ENCODE measurements at regions not wholly inside any gene's neighbourhood (a gene's known extent, or its start where the extent isn't known, plus 50 kb on each side); places are given as distances from the start of the nearest gene placed in this dataset.

DNA sequence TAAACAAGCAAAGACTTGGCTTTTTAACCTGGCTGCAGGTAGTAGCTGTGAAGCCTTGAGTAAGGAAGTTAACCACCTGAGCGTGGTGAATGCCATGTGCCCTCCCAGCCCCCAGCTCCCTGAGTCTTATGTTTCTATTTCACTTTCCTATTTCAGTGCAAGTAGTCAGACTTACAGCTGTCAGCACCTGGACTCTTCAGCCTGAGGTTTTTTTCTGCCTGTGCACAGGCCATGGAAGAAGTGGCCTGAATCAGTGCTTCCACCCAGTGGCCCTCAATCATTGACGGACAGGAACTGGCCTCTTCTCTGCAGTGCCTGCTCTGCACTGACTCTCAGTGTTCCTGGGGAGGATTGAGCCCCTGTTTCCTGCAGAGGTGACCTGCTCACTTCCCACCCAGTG lies 796.4 kb downstream of the MED13L start:
- CTCF ChIA-PET, result no interaction called here
- TF ChIP-seq EP300 (IDR thresholded peaks at IDR 0.05; ENCODE audit: borderline replicate concordance in 1 of 2, low read depth in 1 of 2, low read length in 1 of 2), result no peak
- 0 out of 2 replicates have a peak, but pooled peaks have one; percentile 29 for TF ChIP-seq RAD21 (IDR thresholded peaks at IDR 0.05; ENCODE audit: low read length)
- no peak for TF ChIP-seq SIN3A (IDR thresholded peaks at IDR 0.05; ENCODE audit: borderline replicate concordance, low read depth, low read length)
- TF ChIP-seq, protein P1, sequence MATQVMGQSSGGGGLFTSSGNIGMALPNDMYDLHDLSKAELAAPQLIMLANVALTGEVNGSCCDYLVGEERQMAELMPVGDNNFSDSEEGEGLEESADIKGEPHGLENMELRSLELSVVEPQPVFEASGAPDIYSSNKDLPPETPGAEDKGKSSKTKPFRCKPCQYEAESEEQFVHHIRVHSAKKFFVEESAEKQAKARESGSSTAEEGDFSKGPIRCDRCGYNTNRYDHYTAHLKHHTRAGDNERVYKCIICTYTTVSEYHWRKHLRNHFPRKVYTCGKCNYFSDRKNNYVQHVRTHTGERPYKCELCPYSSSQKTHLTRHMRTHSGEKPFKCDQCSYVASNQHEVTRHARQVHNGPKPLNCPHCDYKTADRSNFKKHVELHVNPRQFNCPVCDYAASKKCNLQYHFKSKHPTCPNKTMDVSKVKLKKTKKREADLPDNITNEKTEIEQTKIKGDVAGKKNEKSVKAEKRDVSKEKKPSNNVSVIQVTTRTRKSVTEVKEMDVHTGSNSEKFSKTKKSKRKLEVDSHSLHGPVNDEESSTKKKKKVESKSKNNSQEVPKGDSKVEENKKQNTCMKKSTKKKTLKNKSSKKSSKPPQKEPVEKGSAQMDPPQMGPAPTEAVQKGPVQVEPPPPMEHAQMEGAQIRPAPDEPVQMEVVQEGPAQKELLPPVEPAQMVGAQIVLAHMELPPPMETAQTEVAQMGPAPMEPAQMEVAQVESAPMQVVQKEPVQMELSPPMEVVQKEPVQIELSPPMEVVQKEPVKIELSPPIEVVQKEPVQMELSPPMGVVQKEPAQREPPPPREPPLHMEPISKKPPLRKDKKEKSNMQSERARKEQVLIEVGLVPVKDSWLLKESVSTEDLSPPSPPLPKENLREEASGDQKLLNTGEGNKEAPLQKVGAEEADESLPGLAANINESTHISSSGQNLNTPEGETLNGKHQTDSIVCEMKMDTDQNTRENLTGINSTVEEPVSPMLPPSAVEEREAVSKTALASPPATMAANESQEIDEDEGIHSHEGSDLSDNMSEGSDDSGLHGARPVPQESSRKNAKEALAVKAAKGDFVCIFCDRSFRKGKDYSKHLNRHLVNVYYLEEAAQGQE (IDR thresholded peaks at IDR 0.05; ENCODE audit: low read depth, low read length), result no peak
- TF ChIP-seq EZH2phosphoT487 (IDR thresholded peaks at IDR 0.05; ENCODE audit: borderline replicate concordance, low read depth), result no peak
- no peak for TF ChIP-seq FOXJ3 (CRISPR knock-in tag; IDR thresholded peaks at IDR 0.05)
- WGBS (ENCODE audit: low lambda C conversion rate), result 89% methylated on average over 2 of the region's 2 CpGs

DNA sequence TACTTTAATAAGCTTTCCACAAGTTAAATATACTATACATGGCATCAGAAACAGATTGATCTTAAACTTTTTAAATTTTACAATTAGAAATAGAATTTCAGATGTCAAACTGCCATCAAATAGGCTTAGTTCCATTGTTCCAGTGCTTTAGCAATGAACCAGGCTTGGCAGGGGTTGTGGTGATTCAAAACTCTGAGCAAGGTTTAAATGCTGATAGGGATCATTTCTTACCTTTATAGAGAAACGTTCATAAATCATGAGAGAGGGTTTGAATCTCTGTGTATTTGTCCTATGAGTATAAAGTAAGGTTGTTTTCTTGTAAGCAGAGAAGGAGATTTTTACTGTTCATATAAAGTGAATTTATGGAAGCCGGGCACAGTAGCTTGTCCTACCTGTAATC lies 794.5 kb upstream of the TBX3 start:
- H4K20me1 ChIP-seq (ENCODE audit: insufficient read depth), result no peaks in the 10 kb centered on the region
- no peaks in the 10 kb centered on the region for H3K9me3 ChIP-seq
- no peak for TF ChIP-seq MEF2A (IDR thresholded peaks at IDR 0.05; ENCODE audit: borderline replicate concordance, low read depth)
- TF ChIP-seq RCOR1 (IDR thresholded peaks at IDR 0.05; ENCODE audit: low read length), result no peak
- TF ChIP-seq SMC3 (IDR thresholded peaks at IDR 0.05; ENCODE audit: low read depth, low read length), result no peak
- TF ChIP-seq FOXM1 (IDR thresholded peaks at IDR 0.05; ENCODE audit: low read depth), result no peak
- no peak for TF ChIP-seq TEAD4 (IDR thresholded peaks at IDR 0.05; ENCODE audit: borderline replicate concordance, insufficient read depth)
- TF ChIP-seq MXI1 (IDR thresholded peaks at IDR 0.05; ENCODE audit: low read depth, low read length), result no peak
- no peak overlapping the region for H3K9ac ChIP-seq
- no peaks in the 10 kb centered on the region for H3K27me3 ChIP-seq (ENCODE audit: insufficient read depth)
- H2AFZ ChIP-seq (ENCODE audit: low read depth), result no peak overlapping the region
- H3K4me3 ChIP-seq (ENCODE audit: low read depth in 2 of 2, low read length in 1 of 2), result no peak overlapping the region
- H3K79me2 ChIP-seq (ENCODE audit: insufficient read depth), result no peaks in the 10 kb centered on the region
- ChIA-PET CTCF (no interaction called here), POLR2A (no interaction called here)
- H3K27ac ChIP-seq (ENCODE audit: low read depth in 2 of 2, low read length in 1 of 2), result no peak overlapping the region
- DNase-seq, result no peak
- no peaks in the 10 kb centered on the region for H3K9me2 ChIP-seq
- H3K36me3 ChIP-seq (replicated peaks in 1 of 2; ENCODE audit: control insufficient read depth in 1 of 2, insufficient read depth in 2 of 2, low read length in 1 of 2), result no peaks in the 10 kb centered on the region
- H3K4me2 ChIP-seq, result no peak overlapping the region
- no peaks in the 10 kb centered on the region for H3F3A ChIP-seq (replicated peaks; ENCODE audit: insufficient read depth)
- H3K4me1 ChIP-seq (ENCODE audit: control insufficient read depth in 1 of 2, insufficient read depth in 2 of 2, low read depth in 1 of 2, low read length in 1 of 2), result no peaks in the 10 kb centered on the region
- WGBS (ENCODE audit: low lambda C conversion rate), result 50% methylated on average over 2 of the region's 2 CpGs

More for the DNA sequence above, 796.4 kb downstream of the MED13L start:
- no peaks in the 10 kb centered on the region for H3K9me3 ChIP-seq
- no peaks in the 10 kb centered on the region for H3K36me3 ChIP-seq (replicated peaks in 1 of 2; ENCODE audit: control insufficient read depth in 1 of 2, insufficient read depth in 2 of 2, low read length in 1 of 2)
- no peaks in the 10 kb centered on the region for H3K79me2 ChIP-seq (ENCODE audit: insufficient read depth)
- no peak overlapping the region for H3K27ac ChIP-seq (ENCODE audit: low read depth in 2 of 2, low read length in 1 of 2)
- H3K4me3 ChIP-seq (ENCODE audit: low read depth in 2 of 2, low read length in 1 of 2), result no peak overlapping the region
- DNase-seq, result no peak
- H3K9me2 ChIP-seq, result no peaks in the 10 kb centered on the region
- no peak overlapping the region for H3K9ac ChIP-seq
- H3F3A ChIP-seq (replicated peaks; ENCODE audit: insufficient read depth), result no peaks in the 10 kb centered on the region
- POLR2A ChIA-PET, result no interaction called here
- no peaks in the 10 kb centered on the region for H3K27me3 ChIP-seq (ENCODE audit: insufficient read depth)
- no peak overlapping the region for H2AFZ ChIP-seq (ENCODE audit: low read depth)
- H4K20me1 ChIP-seq (ENCODE audit: insufficient read depth), result no peaks in the 10 kb centered on the region
- H3K4me1 ChIP-seq (ENCODE audit: control insufficient read depth in 1 of 2, insufficient read depth in 2 of 2, low read depth in 1 of 2, low read length in 1 of 2), result no peaks in the 10 kb centered on the region
- H3K4me2 ChIP-seq, result no peak overlapping the region

Data from SK-N-SH (cell line).